HFFc6 (cell line): ENCODE measurements at regions not wholly inside any gene's neighbourhood (a gene's known extent, or its start where the extent isn't known, plus 50 kb on each side); places are given as distances from the start of the nearest gene placed in this dataset.

Experiments used
- DNase-seq: peaks from one replicate; pipeline ENCODE4 v3.0.0-alpha.2; 2018
- H3K27ac Mint-ChIP-seq: 2 replicates; pipeline ENCODE4 v1.8.0; 2020; ENCODE audit warnings: mild to moderate bottlenecking, mixed read lengths
- H3K27me3 Mint-ChIP-seq: 2 replicates; pipeline ENCODE4 v1.8.0; 2021; ENCODE audit warnings: mild to moderate bottlenecking, moderate library complexity, mixed read lengths; ENCODE audit not compliant: insufficient read depth
- H3K36me3 Mint-ChIP-seq: 2 replicates; pipeline ENCODE4 v1.8.0; 2021; ENCODE audit warnings: low read depth, mixed read lengths
- H3K4me1 Mint-ChIP-seq: 2 replicates; pipeline ENCODE4 v1.8.0; 2020; ENCODE audit warnings: low read depth, mixed read lengths
- H3K4me3 Mint-ChIP-seq: 2 replicates; pipeline ENCODE4 v1.8.0; 2020; ENCODE audit warnings: mild to moderate bottlenecking, moderate library complexity, mixed read lengths
- H3K9me3 Mint-ChIP-seq: 2 replicates; pipeline ENCODE4 v1.8.0; 2020; ENCODE audit warnings: mild to moderate bottlenecking, mixed read lengths
- CTCF ChIP-seq: fragments of 200-600 bp; sonication (generic); IDR thresholded peaks from 2 replicates; pipeline ENCODE4 v1.5.0; 2021; ENCODE audit warnings: antibody characterized with exemption, mild to moderate bottlenecking

- H3K4me1 Mint-ChIP-seq: no peaks in the 10 kb centered on the region
- DNase-seq: no peak
- peaks cover 37% of the 10 kb centered on the region for H3K9me3 Mint-ChIP-seq
- no peak for TF ChIP-seq CTCF
- no peaks in the 10 kb centered on the region; the same call in none of the 2 replicates for H3K27me3 Mint-ChIP-seq
- no peak overlapping the region for H3K27ac Mint-ChIP-seq
- no peaks in the 10 kb centered on the region for H3K36me3 Mint-ChIP-seq
- H3K4me3 Mint-ChIP-seq: no peak overlapping the region
Measured at GRCh38 chr20:12203981-12204380, 286.3 kb downstream of the BTBD3 start.

GRCh38 chr20:12207875-12208274 is 290.2 kb downstream of the BTBD3 start:
- Mint-ChIP-seq H3K27me3 (no peaks in the 10 kb centered on the region; the same call in none of the 2 replicates), H3K36me3 (no peaks in the 10 kb centered on the region), H3K4me1 (no peaks in the 10 kb centered on the region), H3K4me3 (no peak overlapping the region), H3K27ac (no peak overlapping the region), H3K9me3 (peaks cover 22% of the 10 kb centered on the region)
- no peak for DNase-seq
- peak; percentile 69 for TF ChIP-seq CTCF

GRCh38 chr20:12210591-12210990 is 292.9 kb downstream of the BTBD3 start:
- no peak for DNase-seq
- TF ChIP-seq CTCF: no peak
- Mint-ChIP-seq H3K9me3 (peaks cover 32% of the 10 kb centered on the region), H3K27me3 (no peaks in the 10 kb centered on the region; the same call in none of the 2 replicates), H3K4me1 (no peaks in the 10 kb centered on the region), H3K36me3 (no peaks in the 10 kb centered on the region), H3K4me3 (no peak overlapping the region), H3K27ac (no peak overlapping the region)

- no peak overlapping the region for H3K27ac Mint-ChIP-seq
- no peak for DNase-seq
- TF ChIP-seq CTCF: no peak
- H3K36me3 Mint-ChIP-seq: no peaks in the 10 kb centered on the region
- H3K4me3 Mint-ChIP-seq: no peak overlapping the region
- no peaks in the 10 kb centered on the region; the same call in none of the 2 replicates for H3K27me3 Mint-ChIP-seq
- H3K4me1 Mint-ChIP-seq: no peaks in the 10 kb centered on the region
- H3K9me3 Mint-ChIP-seq: peaks cover 31% of the 10 kb centered on the region
Measured at GRCh38 chr20:12211361-12211760, 293.7 kb downstream of the BTBD3 start.

- Mint-ChIP-seq H3K9me3 (peaks cover 46% of the 10 kb centered on the region), H3K36me3 (peaks cover 4% of the 10 kb centered on the region; the same call in 1 of the 2 replicates), H3K27me3 (no peaks in the 10 kb centered on the region), H3K4me1 (no peaks in the 10 kb centered on the region), H3K27ac (no peak overlapping the region), H3K4me3 (no peak overlapping the region)
- no peak for DNase-seq
- TF ChIP-seq CTCF: no peak
Measured at GRCh38 chr20:12217382-12217781, 299.7 kb downstream of the BTBD3 start.

GRCh38 chr20:12219798-12220197 is 302.1 kb downstream of the BTBD3 start:
- H3K27ac Mint-ChIP-seq: no peak overlapping the region
- no peak overlapping the region for H3K4me3 Mint-ChIP-seq
- DNase-seq: no peak
- H3K27me3 Mint-ChIP-seq: no peaks in the 10 kb centered on the region
- no peak for TF ChIP-seq CTCF
- H3K4me1 Mint-ChIP-seq: no peaks in the 10 kb centered on the region
- H3K9me3 Mint-ChIP-seq: peaks cover 47% of the 10 kb centered on the region
- H3K36me3 Mint-ChIP-seq: peaks cover 9% of the 10 kb centered on the region
